CD4-positive, alpha-beta T cell (primary cell): ENCODE measurements at regions not wholly inside any gene's neighbourhood (a gene's known extent, or its start where the extent isn't known, plus 50 kb on each side); places are given as distances from the start of the nearest gene placed in this dataset.

Experiments used
- ATAC-seq: fragments of 200-7000 bp; cut with Tn5 transposase; one replicate; pipeline ENCODE4 v1.10.0; 2022; ENCODE audit warnings: mild to moderate bottlenecking; ENCODE audit not compliant: poor library complexity
- CTCF ChIA-PET: fragments of 350-600 bp; sonication (Branson Sonifier 250); formaldehyde crosslinking; loops from one replicate; lab custom pipeline; 2021; ENCODE audit warnings: antibody characterized with exemption, inconsistent platforms; lab: Charles Lee
- POLR2A ChIA-PET: fragments of 350-600 bp; sonication (Branson Sonifier 250); formaldehyde crosslinking; loops from one replicate; lab custom pipeline; 2021; ENCODE audit warnings: antibody characterized with exemption, inconsistent platforms; lab: Charles Lee
- DNase-seq, 14 experiments: peaks; one replicate each; pipeline ENCODE4 v3.0.0-alpha.2; 2013 to 2020; ENCODE audit warnings: mixed read lengths in 2 of 14
- H3K27ac ChIP-seq, 2 donors: one replicate each; pipeline versions ENCODE4 v1.5.1 to v1.7.0; 2013; ENCODE audit warnings: low read length in 2 of 2, low read depth in 1 of 2, mild to moderate bottlenecking in 1 of 2
- H3K27me3 ChIP-seq, 2 experiments: 1 replicate in 1 of 2; 2 replicates in 1 of 2; pipeline versions ENCODE4 v1.6.1 to v1.7.0; 2013; ENCODE audit warnings: low read length in 2 of 2, control low read depth in 1 of 2, mild to moderate bottlenecking in 1 of 2, moderate library complexity in 1 of 2; ENCODE audit not compliant: insufficient read depth in 2 of 2, control insufficient read depth in 1 of 2
- H3K36me3 ChIP-seq: one replicate; pipeline ENCODE4 v1.6.1; 2013; ENCODE audit warnings: low read length, control low read depth; ENCODE audit not compliant: insufficient read depth
- H3K4me1 ChIP-seq: one replicate; pipeline ENCODE4 v1.6.1; 2013; ENCODE audit warnings: low read length, control low read depth; ENCODE audit not compliant: insufficient read depth
- H3K4me3 ChIP-seq: one replicate; pipeline ENCODE4 v1.5.1; 2013; ENCODE audit warnings: mild to moderate bottlenecking, low read length, moderate library complexity
- H3K9me3 ChIP-seq, 2 experiments: 1 replicate in 1 of 2; 2 replicates in 1 of 2; pipeline versions ENCODE4 v1.6.1 to v1.7.0; 2013; ENCODE audit warnings: low read length in 2 of 2, mild to moderate bottlenecking in 2 of 2, control low read depth in 1 of 2, moderate library complexity in 1 of 2; ENCODE audit not compliant: control insufficient read depth in 1 of 2, insufficient read depth in 1 of 2
- H3K27ac Mint-ChIP-seq: one replicate; pipeline ENCODE4 v1.8.0; 2020; ENCODE audit warnings: mixed read lengths
- H3K27me3 Mint-ChIP-seq: one replicate; pipeline ENCODE4 v1.8.0; 2021; ENCODE audit warnings: mixed read lengths
- H3K36me3 Mint-ChIP-seq: one replicate; pipeline ENCODE4 v1.8.0; 2021; ENCODE audit warnings: low read depth, mixed read lengths
- H3K4me1 Mint-ChIP-seq: one replicate; pipeline ENCODE4 v1.8.0; 2021; ENCODE audit warnings: low read depth, mixed read lengths
- H3K4me3 Mint-ChIP-seq: one replicate; pipeline ENCODE4 v1.8.0; 2020; ENCODE audit warnings: mild to moderate bottlenecking, mixed read lengths
- H3K9me3 Mint-ChIP-seq: one replicate; pipeline ENCODE4 v1.8.0; 2020; ENCODE audit warnings: mixed read lengths
- CTCF ChIP-seq: fragments of 200-600 bp; IDR thresholded peaks from one replicate; pipeline ENCODE4 v1.8.0; 2022; ENCODE audit warnings: antibody characterized with exemption, mild to moderate bottlenecking
- intact Hi-C, 2 experiments: fragments of 100-400 bp; cut with DNase I in 1 of 2; cut with micrococcal nuclease in 1 of 2; formaldehyde crosslinking; loops; one replicate each; pipeline versions ENCODE4 v1.15.1 to v1.9.0; 2023 to 2025; cut with DNase I, micrococcal nuclease

DNA sequence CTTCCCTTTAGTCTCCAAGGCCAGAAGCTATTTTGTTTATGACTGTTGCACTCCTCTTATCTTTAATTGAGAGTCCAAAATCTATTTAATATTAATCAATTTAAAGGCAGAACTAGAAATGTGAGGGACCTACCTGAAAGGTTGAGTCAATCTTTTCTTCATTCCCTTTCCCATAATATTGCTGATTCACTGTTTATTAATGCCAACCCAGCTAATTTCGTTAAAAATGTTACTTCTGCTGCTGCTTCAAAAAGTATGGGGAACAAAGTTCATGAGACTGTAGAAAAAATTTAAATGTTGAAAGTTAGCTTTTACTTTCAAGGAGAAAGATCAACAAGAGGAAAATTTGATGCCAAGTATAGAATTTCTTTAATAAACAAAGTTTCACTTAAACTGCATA lies 365.3 kb downstream of the TENT5A start:
- H3K27me3 Mint-ChIP-seq, result no peaks in the 10 kb centered on the region
- H3K27ac Mint-ChIP-seq, result no peak overlapping the region
- H3K9me3 Mint-ChIP-seq, result peaks cover 7% of the 10 kb centered on the region
- ATAC-seq, result no peak
- no peak overlapping the region for H3K4me3 Mint-ChIP-seq
- Histone ChIP-seq H3K4me3 (no peak overlapping the region), H3K36me3 (no peaks in the 10 kb centered on the region), H3K27me3 (no peaks in the 10 kb centered on the region), H3K27ac (no peak overlapping the region), H3K9me3 (peaks cover 0 to 2% of the 10 kb centered on the region in 2 experiments), H3K4me1 (no peaks in the 10 kb centered on the region)
- intact Hi-C loops, result no loop called here
- TF ChIP-seq CTCF, result no peak
- ChIA-PET CTCF (no interaction called here), POLR2A (no interaction called here)
- no peaks in the 10 kb centered on the region for H3K36me3 Mint-ChIP-seq
- no peaks in the 10 kb centered on the region for H3K4me1 Mint-ChIP-seq
- DNase-seq, result no peak

DNA sequence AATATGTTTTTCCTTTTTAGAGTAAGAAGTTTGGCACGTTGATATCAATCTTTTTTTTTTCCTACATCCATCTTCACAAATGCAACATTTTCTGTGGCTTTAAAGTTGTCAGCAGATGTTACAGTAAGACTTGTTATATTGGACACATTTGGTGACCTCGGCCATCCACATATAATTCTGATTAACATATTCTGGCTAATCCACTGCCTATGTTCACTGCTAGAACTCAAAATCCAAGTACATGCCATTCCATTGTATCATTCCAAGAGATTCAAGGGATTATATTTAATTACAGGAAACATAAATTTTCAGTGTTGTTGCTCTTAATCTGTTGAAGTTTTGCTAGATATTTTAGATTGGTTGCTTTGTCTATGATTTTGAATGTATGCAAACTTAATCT lies 367.6 kb downstream of the TENT5A start:
- ChIA-PET POLR2A (no interaction called here), CTCF (no interaction called here)
- Histone ChIP-seq H3K4me1 (no peaks in the 10 kb centered on the region), H3K36me3 (no peaks in the 10 kb centered on the region), H3K9me3 (no peaks in the 10 kb centered on the region), H3K4me3 (no peak overlapping the region), H3K27me3 (no peaks in the 10 kb centered on the region), H3K27ac (no peak overlapping the region)
- ATAC-seq (no peak), DNase-seq (no peak)
- Mint-ChIP-seq H3K27me3 (no peaks in the 10 kb centered on the region), H3K4me3 (no peak overlapping the region), H3K36me3 (no peaks in the 10 kb centered on the region), H3K4me1 (no peaks in the 10 kb centered on the region), H3K9me3 (peaks cover 5% of the 10 kb centered on the region), H3K27ac (no peak overlapping the region)
- intact Hi-C loops, result no loop called here
- no peak for TF ChIP-seq CTCF

DNA sequence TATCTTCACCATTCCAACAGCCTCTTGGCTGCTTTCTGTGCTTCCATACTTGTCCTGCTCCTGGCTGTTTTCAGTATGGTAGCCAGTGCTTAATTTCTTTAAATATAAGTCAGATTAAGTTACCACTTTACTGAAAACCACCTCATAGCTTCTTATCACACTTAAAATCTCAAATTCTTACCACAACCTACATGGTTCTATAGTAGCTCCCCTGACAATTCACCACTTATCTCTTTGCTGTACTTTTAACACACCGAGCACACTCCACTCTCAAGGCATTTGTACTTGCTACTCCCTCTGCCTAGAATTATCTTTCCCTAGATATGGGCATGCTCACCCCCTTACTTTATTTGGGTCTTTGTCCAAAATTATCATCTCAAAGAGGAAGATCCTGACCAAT lies 369.0 kb downstream of the TENT5A start:
- no peaks in the 10 kb centered on the region for H3K4me1 Mint-ChIP-seq
- Histone ChIP-seq H3K36me3 (no peaks in the 10 kb centered on the region), H3K4me3 (no peak overlapping the region), H3K4me1 (no peaks in the 10 kb centered on the region), H3K27me3 (no peaks in the 10 kb centered on the region), H3K9me3 (no peaks in the 10 kb centered on the region), H3K27ac (no peak overlapping the region)
- ChIA-PET POLR2A (no interaction called here), CTCF (no interaction called here)
- ATAC-seq (no peak), DNase-seq (no peak)
- no peaks in the 10 kb centered on the region for H3K36me3 Mint-ChIP-seq
- H3K9me3 Mint-ChIP-seq, result peaks cover 3% of the 10 kb centered on the region
- no peak overlapping the region for H3K4me3 Mint-ChIP-seq
- intact Hi-C loops, result no loop called here
- TF ChIP-seq CTCF, result no peak
- H3K27me3 Mint-ChIP-seq, result no peaks in the 10 kb centered on the region
- no peak overlapping the region for H3K27ac Mint-ChIP-seq
